ENCODE measurements at regions not wholly inside any gene's neighbourhood (a gene's known extent, or its start where the extent isn't known, plus 50 kb on each side); places are given as distances from the start of the nearest gene placed in this dataset.

DNA sequence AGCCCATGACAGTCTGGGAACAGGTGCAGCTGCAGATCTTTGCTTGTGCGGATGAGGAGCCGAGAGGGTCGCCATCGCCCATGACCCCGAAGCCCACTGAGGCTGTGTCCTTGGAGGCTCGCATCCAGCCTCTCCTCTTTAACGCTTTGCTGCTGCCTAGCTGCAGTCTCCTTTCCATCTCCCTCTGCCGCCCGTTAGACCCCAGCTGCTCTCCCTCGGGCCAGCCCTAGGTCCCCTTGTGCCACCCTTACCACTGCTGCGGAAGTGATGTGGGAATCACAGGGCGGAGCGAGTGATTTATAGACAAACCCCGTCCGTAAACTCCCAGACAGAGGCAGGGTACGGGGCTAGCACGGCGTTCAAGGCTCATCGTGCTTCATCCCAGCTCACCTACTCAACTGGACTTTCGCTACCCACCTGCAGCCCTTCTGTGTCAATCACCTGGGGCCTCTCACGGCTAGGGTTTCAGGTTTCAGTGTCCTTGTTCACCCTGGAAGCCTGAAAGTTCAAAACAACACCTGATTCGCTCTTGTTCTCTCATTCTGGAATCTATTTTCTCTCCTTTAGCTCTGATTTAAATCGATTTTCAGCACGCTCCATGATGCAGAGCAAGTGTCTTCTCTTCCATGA lies 76.1 kb downstream of the PAX1 start:
- no peak for DNase-seq

DNA sequence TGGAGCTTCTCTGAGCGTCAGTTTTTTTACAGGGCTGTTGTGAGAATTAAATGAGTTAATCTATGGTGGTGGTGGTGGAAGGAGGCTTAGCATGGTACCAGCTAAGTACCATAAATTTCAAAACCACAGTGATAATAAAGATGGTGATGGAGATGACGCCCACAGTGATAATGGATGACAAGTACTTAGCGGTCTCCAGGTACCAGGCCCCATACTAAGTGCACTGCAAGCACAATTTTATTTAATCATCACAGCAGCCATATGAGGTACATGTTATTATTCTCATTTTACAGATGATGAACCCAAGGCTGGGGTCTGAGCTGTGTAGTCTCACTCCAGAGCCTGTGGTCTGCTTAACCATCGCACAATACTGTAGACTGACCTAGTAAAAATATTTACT lies 75.1 kb downstream of the PAX1 start:
- DNase-seq: no peak

All from hypothalamus (tissue), 51 donors.